Upper lobe of right lung (tissue), 1 donor: ENCODE measurements at regions not wholly inside any gene's neighbourhood (a gene's known extent, or its start where the extent isn't known, plus 50 kb on each side); places are given as distances from the start of the nearest gene placed in this dataset.
"Not testable (repeated sequence)": the region's sequence is repeated elsewhere in the genome, so short reads cannot be mapped to it uniquely, and the experiment has no call there.

Source experiments
- ATAC-seq: fragments of 200-7000 bp; cut with Tn5 transposase; one replicate; pipeline ENCODE4 v1.9.1; 2020; ENCODE audit warnings: mild to moderate bottlenecking, moderate library complexity
- DNase-seq: peaks from one replicate; pipeline ENCODE4 v3.0.0-alpha.2; 2020
- H3K27ac ChIP-seq: fragments of 200-600 bp; one replicate; pipeline ENCODE4 v1.8.0; 2022
- H3K27me3 ChIP-seq: fragments of 200-600 bp; one replicate; pipeline ENCODE4 v1.8.0; 2022; ENCODE audit warnings: mild to moderate bottlenecking
- H3K36me3 ChIP-seq: fragments of 200-600 bp; one replicate; pipeline ENCODE4 v1.8.0; 2022
- H3K4me1 ChIP-seq: fragments of 200-600 bp; one replicate; pipeline ENCODE4 v1.8.0; 2022
- H3K4me3 ChIP-seq: fragments of 200-600 bp; one replicate; pipeline ENCODE4 v1.8.0; 2022; ENCODE audit warnings: mild to moderate bottlenecking
- H3K9me3 ChIP-seq: fragments of 200-600 bp; one replicate; pipeline ENCODE4 v1.8.0; 2022
- intact Hi-C: fragments of 100-400 bp; cut with DNase I; formaldehyde crosslinking; loops from one replicate; pipeline ENCODE4 v1.11.0; 2022
- TF ChIP-seq, protein P1 (sequence below): fragments of 200-600 bp; IDR thresholded peaks from one replicate; pipeline ENCODE4 v1.8.0; 2022; ENCODE audit warnings: antibody characterized with exemption
- donor health status: DM: no; HTN: yes; CAD: no; lungs with severe emphysema.

DNA sequence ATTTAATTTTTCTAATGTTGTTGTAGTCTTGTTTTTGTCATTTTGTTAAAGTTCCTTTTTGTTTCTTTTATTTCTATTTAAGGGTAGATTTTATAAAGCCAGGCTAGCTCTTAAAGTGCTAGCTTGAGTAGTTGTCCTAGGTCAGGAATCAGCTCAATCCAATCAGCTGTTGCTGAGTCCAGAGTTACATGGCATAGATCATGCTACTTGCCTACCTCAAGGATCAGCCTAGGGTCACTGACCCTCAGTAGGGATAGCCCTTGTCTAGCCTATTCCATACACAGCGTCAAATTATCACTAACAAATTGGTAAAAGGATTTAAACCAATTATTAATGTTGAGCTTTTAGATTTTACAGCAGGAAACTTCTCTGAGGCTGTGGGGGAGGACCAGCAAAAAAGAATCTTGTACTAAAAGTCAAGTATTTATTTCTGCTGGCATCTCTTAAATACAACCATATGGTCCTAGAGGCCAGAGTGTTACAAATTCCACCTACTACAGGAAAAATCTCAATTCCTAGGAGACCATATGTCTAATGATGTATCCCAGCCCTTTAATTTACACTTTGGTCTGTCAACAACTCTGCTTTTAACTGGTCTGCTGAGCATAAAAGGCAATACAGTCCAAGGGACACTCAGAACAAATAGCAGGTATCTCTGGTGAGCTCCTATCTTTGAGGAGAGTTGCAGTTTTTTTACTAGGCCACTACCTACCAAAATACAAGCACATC lies 138.3 kb upstream of the PTPRG start:
- H3K27ac ChIP-seq = no peak overlapping the region
- DNase-seq (no peak), ATAC-seq (no peak)
- no peaks in the 10 kb centered on the region for H3K4me1 ChIP-seq
- TF ChIP-seq, protein P1, sequence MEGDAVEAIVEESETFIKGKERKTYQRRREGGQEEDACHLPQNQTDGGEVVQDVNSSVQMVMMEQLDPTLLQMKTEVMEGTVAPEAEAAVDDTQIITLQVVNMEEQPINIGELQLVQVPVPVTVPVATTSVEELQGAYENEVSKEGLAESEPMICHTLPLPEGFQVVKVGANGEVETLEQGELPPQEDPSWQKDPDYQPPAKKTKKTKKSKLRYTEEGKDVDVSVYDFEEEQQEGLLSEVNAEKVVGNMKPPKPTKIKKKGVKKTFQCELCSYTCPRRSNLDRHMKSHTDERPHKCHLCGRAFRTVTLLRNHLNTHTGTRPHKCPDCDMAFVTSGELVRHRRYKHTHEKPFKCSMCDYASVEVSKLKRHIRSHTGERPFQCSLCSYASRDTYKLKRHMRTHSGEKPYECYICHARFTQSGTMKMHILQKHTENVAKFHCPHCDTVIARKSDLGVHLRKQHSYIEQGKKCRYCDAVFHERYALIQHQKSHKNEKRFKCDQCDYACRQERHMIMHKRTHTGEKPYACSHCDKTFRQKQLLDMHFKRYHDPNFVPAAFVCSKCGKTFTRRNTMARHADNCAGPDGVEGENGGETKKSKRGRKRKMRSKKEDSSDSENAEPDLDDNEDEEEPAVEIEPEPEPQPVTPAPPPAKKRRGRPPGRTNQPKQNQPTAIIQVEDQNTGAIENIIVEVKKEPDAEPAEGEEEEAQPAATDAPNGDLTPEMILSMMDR = no peak
- H3K4me3 ChIP-seq = no peak overlapping the region
- no peaks in the 10 kb centered on the region for H3K36me3 ChIP-seq
- no peaks in the 10 kb centered on the region for H3K9me3 ChIP-seq
- intact Hi-C loops = no loop called here
- no peaks in the 10 kb centered on the region for H3K27me3 ChIP-seq

DNA sequence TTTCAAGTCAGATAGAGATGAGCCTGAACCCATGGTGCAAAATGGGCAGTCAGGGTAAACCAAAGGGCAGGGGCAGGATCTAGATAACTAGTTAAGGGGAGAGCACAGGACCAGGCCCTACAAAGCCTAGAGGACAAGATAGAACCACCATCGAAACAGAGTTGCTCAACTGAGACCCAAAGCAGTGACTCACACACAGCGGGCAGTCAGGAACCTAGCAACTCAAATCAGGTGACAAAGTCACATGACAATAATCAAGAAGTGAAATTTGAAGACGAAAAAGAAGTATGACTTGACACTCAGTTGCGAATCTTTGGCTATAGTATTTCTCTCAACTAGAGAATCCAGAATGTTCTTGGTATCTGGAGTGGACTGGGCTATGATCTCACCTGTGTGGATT lies 136.0 kb upstream of the PTPRG start:
- H3K27ac ChIP-seq = no peak overlapping the region
- H3K27me3 ChIP-seq = no peaks in the 10 kb centered on the region
- H3K36me3 ChIP-seq = no peaks in the 10 kb centered on the region
- intact Hi-C loops = no loop called here
- ATAC-seq = no peak
- no peak overlapping the region for H3K4me3 ChIP-seq
- no peaks in the 10 kb centered on the region for H3K9me3 ChIP-seq
- no peak for DNase-seq
- TF ChIP-seq, protein P1 = no peak
- no peaks in the 10 kb centered on the region for H3K4me1 ChIP-seq

DNA sequence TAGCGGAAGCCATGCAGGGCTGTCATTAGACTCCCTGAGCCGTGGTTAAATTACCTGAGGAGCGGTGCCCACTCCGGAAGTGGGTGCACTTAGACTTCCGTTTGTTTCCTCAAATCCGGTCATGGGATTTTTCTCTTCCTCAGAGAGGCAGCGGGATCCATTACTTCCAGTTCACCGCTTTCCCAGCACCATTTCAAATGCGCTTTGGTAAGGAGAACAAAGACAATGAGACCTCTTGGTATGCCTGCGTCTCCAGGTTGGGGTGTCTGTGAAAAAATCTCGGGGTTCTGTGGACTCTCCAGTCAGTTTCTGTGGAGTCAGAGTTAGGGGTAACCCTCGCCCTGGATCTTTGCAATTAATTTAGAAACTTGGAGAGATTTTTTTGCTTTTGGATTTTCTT lies 132.3 kb upstream of the PTPRG start:
- intact Hi-C loops = no loop called here
- no peak overlapping the region for H3K27ac ChIP-seq
- DNase-seq (no peak), ATAC-seq (no peak)
- no peaks in the 10 kb centered on the region for H3K9me3 ChIP-seq
- no peaks in the 10 kb centered on the region for H3K27me3 ChIP-seq
- no peak overlapping the region for H3K4me3 ChIP-seq
- TF ChIP-seq, protein P1 = no peak
- no peaks in the 10 kb centered on the region for H3K4me1 ChIP-seq
- no peaks in the 10 kb centered on the region for H3K36me3 ChIP-seq

DNA sequence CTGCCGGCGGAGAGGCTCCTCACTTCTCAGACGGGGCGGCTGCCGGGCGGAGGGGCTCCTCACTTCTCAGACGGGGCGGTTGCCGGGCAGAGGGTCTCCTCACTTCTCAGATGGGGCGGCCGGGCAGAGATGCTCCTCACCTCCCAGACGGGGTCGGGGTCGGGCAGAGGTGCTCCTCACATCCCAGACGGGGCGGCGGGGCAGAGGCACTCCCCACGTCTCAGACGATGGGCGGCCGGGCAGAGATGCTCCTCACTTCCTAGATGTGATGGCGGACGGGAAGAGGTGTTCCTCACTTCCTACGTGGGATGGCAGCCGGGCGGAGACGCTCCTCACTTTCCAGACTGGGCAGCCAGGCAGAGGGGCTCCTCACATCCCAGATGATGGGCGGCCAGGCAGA lies 126.5 kb upstream of the PTPRG start:
- H3K36me3 ChIP-seq, H3K4me3 ChIP-seq, DNase-seq, H3K27ac ChIP-seq, H3K9me3 ChIP-seq, intact Hi-C loops, ATAC-seq, H3K4me1 ChIP-seq, H3K27me3 ChIP-seq: not testable (repeated sequence)

DNA sequence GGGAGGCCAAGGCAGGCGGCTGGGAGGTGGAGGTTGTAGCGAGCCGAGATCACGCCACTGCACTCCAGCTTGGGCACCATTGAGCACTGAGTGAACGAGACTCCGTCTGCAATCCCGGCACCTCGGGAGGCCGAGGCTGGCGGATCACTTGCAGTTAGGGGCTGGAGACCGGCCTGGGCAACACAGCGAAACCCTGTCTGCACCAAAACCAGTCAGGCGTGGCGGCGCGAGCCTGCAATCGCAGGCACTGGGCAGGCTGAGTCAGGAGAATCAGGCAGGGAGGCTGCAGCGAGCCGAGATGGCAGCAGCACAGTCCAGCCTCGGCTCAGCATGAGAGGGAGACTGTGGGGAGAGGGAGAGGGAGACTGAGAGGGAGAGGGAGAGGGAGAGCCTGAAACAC lies 126.0 kb upstream of the PTPRG start:
- DNase-seq, H3K27me3 ChIP-seq, H3K9me3 ChIP-seq, H3K4me1 ChIP-seq, H3K27ac ChIP-seq, ATAC-seq, H3K36me3 ChIP-seq, H3K4me3 ChIP-seq, intact Hi-C loops: not testable (repeated sequence)

DNA sequence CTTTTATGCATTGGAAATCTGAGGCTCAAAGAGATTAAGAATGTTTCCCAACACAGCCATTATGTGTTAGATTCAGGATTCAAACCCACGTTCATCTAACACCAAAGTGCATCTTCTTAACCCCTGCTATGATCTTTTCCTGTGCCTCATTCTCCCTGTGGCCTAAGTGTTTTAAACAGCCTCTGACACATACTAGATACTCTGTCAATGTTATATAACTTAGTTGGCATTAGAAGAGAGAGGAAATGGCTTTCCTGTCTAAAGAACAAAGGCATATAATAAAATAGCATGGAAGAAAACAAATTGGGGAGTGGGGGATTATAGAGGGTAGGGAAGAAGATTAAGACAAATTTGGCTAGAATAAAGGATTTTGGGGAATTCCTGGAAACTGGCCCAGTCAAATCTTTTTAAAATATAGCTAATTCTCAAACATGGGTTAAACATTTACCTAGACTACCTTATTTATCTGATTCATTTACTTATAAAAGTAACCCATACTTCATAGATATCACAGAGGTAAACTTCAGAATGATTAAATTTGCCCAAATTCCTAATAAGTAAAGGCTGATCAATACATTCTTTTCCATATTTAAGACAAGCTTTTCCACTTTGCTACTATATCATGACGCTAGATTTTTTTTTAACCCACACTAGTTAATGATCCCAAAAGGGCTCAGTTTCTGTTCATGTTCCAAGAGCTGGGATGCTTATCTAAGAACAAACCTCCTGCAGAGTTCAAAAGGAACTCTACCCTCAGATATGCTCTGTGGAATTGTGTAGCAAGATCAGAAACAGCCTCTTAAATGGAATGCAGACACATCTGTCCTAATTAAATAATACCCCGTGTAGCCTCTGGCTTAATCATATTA lies 122.9 kb upstream of the PTPRG start:
- Histone ChIP-seq H3K4me1 (no peaks in the 10 kb centered on the region), H3K27me3 (no peaks in the 10 kb centered on the region), H3K4me3 (no peak overlapping the region), H3K36me3 (no peaks in the 10 kb centered on the region), H3K9me3 (no peaks in the 10 kb centered on the region), H3K27ac (no peak overlapping the region)
- TF ChIP-seq, protein P1 = no peak
- no peak for ATAC-seq
- no peak for DNase-seq
- intact Hi-C loops = no loop called here
